Ishikawa (cell line): ENCODE measurements at regions not wholly inside any gene's neighbourhood (a gene's known extent, or its start where the extent isn't known, plus 50 kb on each side); places are given as distances from the start of the nearest gene placed in this dataset.
A peak's percentile ranks its signal among the peaks of the same experiment; 100 is the strongest.

Source experiments
- CEBPB ChIP-seq: IDR thresholded peaks from 2 replicates; pipeline ENCODE4 v1.6.1; 2012
- CREB1 ChIP-seq: IDR thresholded peaks from 2 replicates; pipeline ENCODE4 v1.6.1; 2012; ENCODE audit warnings: low read depth
- EGR1 ChIP-seq: IDR thresholded peaks from 2 replicates; pipeline ENCODE4 v1.6.1; 2012
- EP300 ChIP-seq: IDR thresholded peaks from 2 replicates; pipeline ENCODE4 v1.6.1; 2012; ENCODE audit warnings: borderline replicate concordance
- FOXM1 ChIP-seq: IDR thresholded peaks from 2 replicates; pipeline ENCODE4 v1.6.1; 2012; ENCODE audit warnings: low read depth, borderline replicate concordance
- NFIC ChIP-seq: IDR thresholded peaks from 2 replicates; pipeline ENCODE4 v1.6.1; 2012
- RAD21 ChIP-seq: IDR thresholded peaks from 2 replicates; pipeline ENCODE4 v1.6.1; 2012; ENCODE audit warnings: low read depth
- TAF1 ChIP-seq: IDR thresholded peaks from 2 replicates; pipeline ENCODE4 v1.6.1; 2012; ENCODE audit warnings: low read depth, mild to moderate bottlenecking
- TCF12 ChIP-seq: IDR thresholded peaks from 2 replicates; pipeline ENCODE4 v1.6.1; 2012; ENCODE audit warnings: low read depth
- TEAD4 ChIP-seq: IDR thresholded peaks from 2 replicates; pipeline ENCODE4 v1.6.1; 2012
- YY1 ChIP-seq: IDR thresholded peaks from 2 replicates; pipeline ENCODE4 v1.6.1; 2012; ENCODE audit warnings: low read depth
- ZBTB7A ChIP-seq: IDR thresholded peaks from 2 replicates; pipeline ENCODE4 v1.6.1; 2012; ENCODE audit warnings: low read depth
- TF ChIP-seq, protein P1 (sequence below): IDR thresholded peaks from 2 replicates; pipeline ENCODE4 v1.6.1; 2012; ENCODE audit warnings: low read depth, mild to moderate bottlenecking
- TF ChIP-seq, protein P2 (sequence below): IDR thresholded peaks from 2 replicates; pipeline ENCODE4 v1.6.1; 2012
- TF ChIP-seq, protein P3 (sequence below): IDR thresholded peaks from 2 replicates; pipeline ENCODE4 v1.6.1; 2012

DNA sequence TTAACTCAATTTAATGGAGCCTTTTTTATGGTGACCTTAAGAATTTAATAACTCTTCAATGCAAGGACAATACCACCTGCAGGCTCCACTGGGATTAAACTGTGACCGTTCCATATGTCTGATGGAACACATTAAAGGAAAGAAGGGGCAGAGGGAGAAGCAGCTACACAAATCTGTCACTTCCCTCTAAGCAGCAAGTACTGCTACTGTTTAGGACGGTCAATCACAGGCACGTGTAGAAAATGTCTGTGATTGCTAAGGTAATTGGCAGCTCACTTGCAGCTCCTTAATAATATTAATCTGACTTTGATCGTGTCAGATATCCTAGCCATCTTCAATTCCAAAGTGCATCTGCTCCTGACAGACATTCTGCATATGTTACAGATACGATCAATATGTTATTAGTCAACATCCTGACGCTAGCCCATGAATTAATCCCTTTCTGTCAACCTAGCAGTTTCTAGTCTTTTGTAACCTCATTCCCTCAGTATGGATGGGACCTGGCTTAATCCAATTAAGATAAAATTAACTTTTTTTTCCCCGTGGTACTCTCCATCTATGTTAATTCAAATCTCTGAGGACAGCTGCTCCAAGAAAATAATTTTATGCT is 1012.4 kb downstream of the AMY1C start:
- no peak for TF ChIP-seq NFIC
- no peak for TF ChIP-seq CEBPB
- TF ChIP-seq, protein P1, sequence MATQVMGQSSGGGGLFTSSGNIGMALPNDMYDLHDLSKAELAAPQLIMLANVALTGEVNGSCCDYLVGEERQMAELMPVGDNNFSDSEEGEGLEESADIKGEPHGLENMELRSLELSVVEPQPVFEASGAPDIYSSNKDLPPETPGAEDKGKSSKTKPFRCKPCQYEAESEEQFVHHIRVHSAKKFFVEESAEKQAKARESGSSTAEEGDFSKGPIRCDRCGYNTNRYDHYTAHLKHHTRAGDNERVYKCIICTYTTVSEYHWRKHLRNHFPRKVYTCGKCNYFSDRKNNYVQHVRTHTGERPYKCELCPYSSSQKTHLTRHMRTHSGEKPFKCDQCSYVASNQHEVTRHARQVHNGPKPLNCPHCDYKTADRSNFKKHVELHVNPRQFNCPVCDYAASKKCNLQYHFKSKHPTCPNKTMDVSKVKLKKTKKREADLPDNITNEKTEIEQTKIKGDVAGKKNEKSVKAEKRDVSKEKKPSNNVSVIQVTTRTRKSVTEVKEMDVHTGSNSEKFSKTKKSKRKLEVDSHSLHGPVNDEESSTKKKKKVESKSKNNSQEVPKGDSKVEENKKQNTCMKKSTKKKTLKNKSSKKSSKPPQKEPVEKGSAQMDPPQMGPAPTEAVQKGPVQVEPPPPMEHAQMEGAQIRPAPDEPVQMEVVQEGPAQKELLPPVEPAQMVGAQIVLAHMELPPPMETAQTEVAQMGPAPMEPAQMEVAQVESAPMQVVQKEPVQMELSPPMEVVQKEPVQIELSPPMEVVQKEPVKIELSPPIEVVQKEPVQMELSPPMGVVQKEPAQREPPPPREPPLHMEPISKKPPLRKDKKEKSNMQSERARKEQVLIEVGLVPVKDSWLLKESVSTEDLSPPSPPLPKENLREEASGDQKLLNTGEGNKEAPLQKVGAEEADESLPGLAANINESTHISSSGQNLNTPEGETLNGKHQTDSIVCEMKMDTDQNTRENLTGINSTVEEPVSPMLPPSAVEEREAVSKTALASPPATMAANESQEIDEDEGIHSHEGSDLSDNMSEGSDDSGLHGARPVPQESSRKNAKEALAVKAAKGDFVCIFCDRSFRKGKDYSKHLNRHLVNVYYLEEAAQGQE: no peak
- TF ChIP-seq, protein P2, sequence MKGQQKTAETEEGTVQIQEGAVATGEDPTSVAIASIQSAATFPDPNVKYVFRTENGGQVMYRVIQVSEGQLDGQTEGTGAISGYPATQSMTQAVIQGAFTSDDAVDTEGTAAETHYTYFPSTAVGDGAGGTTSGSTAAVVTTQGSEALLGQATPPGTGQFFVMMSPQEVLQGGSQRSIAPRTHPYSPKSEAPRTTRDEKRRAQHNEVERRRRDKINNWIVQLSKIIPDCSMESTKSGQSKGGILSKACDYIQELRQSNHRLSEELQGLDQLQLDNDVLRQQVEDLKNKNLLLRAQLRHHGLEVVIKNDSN: no peak
- no peak for TF ChIP-seq TCF12
- no peak for TF ChIP-seq EP300
- TF ChIP-seq, protein P3, sequence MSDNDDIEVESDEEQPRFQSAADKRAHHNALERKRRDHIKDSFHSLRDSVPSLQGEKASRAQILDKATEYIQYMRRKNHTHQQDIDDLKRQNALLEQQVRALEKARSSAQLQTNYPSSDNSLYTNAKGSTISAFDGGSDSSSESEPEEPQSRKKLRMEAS: no peak
- TF ChIP-seq YY1: no peak
- no peak for TF ChIP-seq TAF1
- no peak for TF ChIP-seq TEAD4
- TF ChIP-seq RAD21: no peak
- no peak for TF ChIP-seq FOXM1
- no peak for TF ChIP-seq EGR1
- no peak for TF ChIP-seq CREB1
- TF ChIP-seq ZBTB7A: no peak

DNA sequence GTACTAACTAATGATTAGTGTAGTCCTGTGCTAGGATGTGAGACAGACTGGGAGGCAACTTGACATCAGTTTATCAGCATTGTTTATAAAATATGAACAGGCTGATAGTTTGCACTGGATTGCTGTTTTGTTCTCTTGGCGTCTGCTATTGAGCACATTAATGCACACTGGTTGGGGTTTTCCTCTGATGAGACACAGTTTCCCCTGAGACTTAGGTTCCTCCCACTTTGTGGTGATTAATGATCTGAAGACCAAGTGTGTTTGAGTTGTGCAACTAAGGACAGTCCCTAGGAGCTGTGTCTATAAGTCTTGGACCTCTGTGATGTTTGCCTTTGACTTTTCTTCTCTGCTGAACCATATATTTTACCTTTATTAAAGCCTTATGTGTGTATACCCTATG is 1015.4 kb downstream of the AMY1C start:
- no peak for TF ChIP-seq CREB1
- no peak for TF ChIP-seq TCF12
- TF ChIP-seq TEAD4: no peak
- no peak for TF ChIP-seq EP300
- no peak for TF ChIP-seq EGR1
- TF ChIP-seq, protein P1: no peak
- TF ChIP-seq CEBPB: no peak
- TF ChIP-seq FOXM1: no peak
- TF ChIP-seq NFIC: no peak
- TF ChIP-seq RAD21: no peak

DNA sequence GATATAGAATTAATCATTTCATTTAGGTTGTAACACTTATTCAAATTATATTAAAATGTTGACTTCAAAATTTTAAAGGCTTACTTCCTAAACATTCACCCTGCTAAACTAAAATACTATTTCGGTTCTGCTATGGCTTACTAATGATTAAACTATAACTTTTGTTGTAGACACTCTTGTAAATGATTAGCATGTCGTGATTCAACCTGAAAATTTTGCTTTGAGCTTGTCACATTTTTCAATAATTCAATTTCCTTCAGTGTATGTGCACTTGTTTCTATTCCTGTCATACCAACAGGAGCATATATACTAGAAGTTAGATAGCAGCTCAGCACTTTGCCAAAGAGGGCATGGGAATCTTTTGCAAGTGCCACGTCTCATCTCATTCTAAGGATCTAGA is 1018.8 kb downstream of the AMY1C start:
- TF ChIP-seq CEBPB (no peak), YY1 (no peak), NFIC (no peak), TEAD4 (no peak), EGR1 (no peak), RAD21 (no peak), EP300 (no peak), TAF1 (no peak), CREB1 (no peak), FOXM1 (no peak), ZBTB7A (no peak), TCF12 (no peak)
- TF ChIP-seq, protein P2: no peak
- TF ChIP-seq, protein P1: no peak
- TF ChIP-seq, protein P3: no peak

DNA sequence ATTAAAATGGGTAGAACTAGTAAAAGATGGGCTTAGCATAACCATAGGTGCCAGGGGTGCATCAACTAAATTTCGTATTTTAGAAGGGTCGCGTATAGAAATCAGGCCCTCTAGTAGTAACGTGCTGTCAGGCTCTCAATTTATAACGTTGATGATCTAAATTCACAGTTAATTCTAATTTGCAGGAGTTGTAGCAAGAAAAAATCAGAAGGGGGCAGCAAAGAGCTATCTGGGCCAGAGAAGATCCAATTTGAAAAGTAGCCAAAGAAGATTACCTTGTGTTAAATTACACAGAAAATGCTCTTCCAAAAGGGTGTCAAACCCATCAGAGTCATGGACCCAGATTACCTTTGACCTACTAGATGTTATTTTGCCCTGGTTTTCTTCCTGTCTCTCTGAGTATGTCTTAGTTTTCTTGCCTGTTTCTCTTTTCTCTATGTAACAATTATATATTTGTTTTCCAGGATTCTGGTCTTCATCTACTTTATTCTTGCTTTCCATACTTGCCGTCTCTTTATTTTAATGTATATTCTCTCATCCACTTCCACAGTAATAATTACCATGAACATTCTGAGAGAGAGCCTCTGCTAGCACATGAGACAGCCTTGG is 1030.9 kb downstream of the AMY1C start:
- 0 out of 2 replicates have a peak, but pooled peaks have one; percentile 31 for TF ChIP-seq NFIC
- TF ChIP-seq CREB1: no peak
- TF ChIP-seq, protein P1: no peak
- no peak for TF ChIP-seq FOXM1
- peak; percentile 88 for TF ChIP-seq RAD21
- TF ChIP-seq TEAD4: no peak
